Upper lobe of right lung (tissue), 1 donor: ENCODE measurements at regions not wholly inside any gene's neighbourhood (a gene's known extent, or its start where the extent isn't known, plus 50 kb on each side); places are given as distances from the start of the nearest gene placed in this dataset.

Experiments
- ATAC-seq: fragments of 200-7000 bp; cut with Tn5 transposase; one replicate; pipeline ENCODE4 v1.9.1; 2020; ENCODE audit warnings: mild to moderate bottlenecking, moderate library complexity
- DNase-seq: peaks from one replicate; pipeline ENCODE4 v3.0.0-alpha.2; 2020
- H3K27ac ChIP-seq: fragments of 200-600 bp; one replicate; pipeline ENCODE4 v1.8.0; 2022
- H3K27me3 ChIP-seq: fragments of 200-600 bp; one replicate; pipeline ENCODE4 v1.8.0; 2022; ENCODE audit warnings: mild to moderate bottlenecking
- H3K36me3 ChIP-seq: fragments of 200-600 bp; one replicate; pipeline ENCODE4 v1.8.0; 2022
- H3K4me1 ChIP-seq: fragments of 200-600 bp; one replicate; pipeline ENCODE4 v1.8.0; 2022
- H3K4me3 ChIP-seq: fragments of 200-600 bp; one replicate; pipeline ENCODE4 v1.8.0; 2022; ENCODE audit warnings: mild to moderate bottlenecking
- H3K9me3 ChIP-seq: fragments of 200-600 bp; one replicate; pipeline ENCODE4 v1.8.0; 2022
- CTCF ChIP-seq: fragments of 200-600 bp; IDR thresholded peaks from one replicate; pipeline ENCODE4 v1.8.0; 2022; ENCODE audit warnings: antibody characterized with exemption
- intact Hi-C: fragments of 100-400 bp; cut with DNase I; formaldehyde crosslinking; loops from one replicate; pipeline ENCODE4 v1.11.0; 2022
- donor health status: DM: no; HTN: yes; CAD: no; lungs with severe emphysema.

DNA sequence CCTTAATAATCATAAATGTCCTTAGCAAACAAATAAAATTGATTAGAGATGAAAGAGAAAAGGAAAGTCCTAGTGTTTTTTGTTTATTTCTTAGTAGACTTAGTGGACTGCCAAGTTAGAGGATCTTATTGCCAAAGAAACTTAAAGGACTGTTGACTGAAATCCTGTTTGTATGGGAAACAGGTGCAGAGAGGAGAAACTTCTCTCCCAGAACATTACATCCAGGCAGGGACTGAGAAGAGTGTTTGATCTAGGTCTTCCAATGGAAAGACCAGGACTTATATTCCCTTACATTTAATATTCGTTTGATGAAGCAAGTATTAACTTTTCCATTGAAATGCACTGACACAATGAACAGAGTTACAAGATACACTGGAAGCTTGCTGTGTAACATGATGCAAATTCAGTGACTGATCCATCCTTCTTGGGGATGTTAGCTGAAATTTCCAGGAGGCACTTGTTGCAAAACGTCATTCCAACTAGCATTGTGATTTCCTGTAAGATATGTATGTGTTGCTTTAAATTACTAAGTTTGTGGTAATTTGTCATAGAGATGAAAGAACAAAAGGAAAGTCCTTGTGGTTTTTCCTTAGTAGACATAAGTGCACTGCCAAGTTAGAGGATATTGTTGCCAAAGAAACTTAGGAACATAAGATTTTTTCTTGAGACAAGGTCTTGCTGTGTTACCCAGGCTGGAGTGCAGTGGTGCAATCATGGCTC is 505.6 kb downstream of the STIM2 start:
- ATAC-seq (no peak), DNase-seq (no peak)
- Histone ChIP-seq H3K4me3 (no peak overlapping the region), H3K36me3 (no peaks in the 10 kb centered on the region), H3K27me3 (no peaks in the 10 kb centered on the region), H3K27ac (no peak overlapping the region), H3K9me3 (no peaks in the 10 kb centered on the region), H3K4me1 (no peaks in the 10 kb centered on the region)
- intact Hi-C loops = no loop called here
- no peak for TF ChIP-seq CTCF

DNA sequence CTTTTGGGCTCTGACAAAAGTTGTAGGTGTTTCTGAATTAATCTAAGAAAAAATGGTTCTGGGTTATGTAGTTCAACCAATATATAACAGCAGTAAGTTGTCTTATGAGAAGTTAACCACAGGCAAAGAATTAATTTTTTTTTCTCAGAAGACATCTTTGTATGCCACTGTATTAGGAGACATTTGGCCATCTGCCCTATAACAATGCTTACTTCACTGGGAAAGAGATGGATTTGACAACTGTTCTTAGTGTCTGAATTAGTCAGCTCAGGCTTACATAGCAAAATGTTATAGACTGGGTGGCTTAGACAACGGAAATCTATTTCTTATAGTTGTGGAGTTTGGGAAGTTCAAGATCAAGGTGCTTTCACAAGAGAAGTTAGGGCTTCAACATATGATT is 508.1 kb downstream of the STIM2 start:
- Histone ChIP-seq H3K36me3 (no peaks in the 10 kb centered on the region), H3K4me1 (no peaks in the 10 kb centered on the region), H3K27ac (no peak overlapping the region), H3K9me3 (no peaks in the 10 kb centered on the region), H3K4me3 (no peak overlapping the region), H3K27me3 (no peaks in the 10 kb centered on the region)
- intact Hi-C loops = no loop called here
- ATAC-seq (no peak), DNase-seq (no peak)
- no peak for TF ChIP-seq CTCF

- no peaks in the 10 kb centered on the region for H3K36me3 ChIP-seq
- no peak for TF ChIP-seq CTCF
- no peak for DNase-seq
- H3K9me3 ChIP-seq = no peaks in the 10 kb centered on the region
- no peaks in the 10 kb centered on the region for H3K27me3 ChIP-seq
- intact Hi-C loops = no loop called here
- H3K4me1 ChIP-seq = no peaks in the 10 kb centered on the region
- no peak for ATAC-seq
- H3K4me3 ChIP-seq = no peak overlapping the region
- no peak overlapping the region for H3K27ac ChIP-seq
These were observed 521.2 kb downstream of the STIM2 start for GRCh38 chr4:27381815-27382214.

DNA sequence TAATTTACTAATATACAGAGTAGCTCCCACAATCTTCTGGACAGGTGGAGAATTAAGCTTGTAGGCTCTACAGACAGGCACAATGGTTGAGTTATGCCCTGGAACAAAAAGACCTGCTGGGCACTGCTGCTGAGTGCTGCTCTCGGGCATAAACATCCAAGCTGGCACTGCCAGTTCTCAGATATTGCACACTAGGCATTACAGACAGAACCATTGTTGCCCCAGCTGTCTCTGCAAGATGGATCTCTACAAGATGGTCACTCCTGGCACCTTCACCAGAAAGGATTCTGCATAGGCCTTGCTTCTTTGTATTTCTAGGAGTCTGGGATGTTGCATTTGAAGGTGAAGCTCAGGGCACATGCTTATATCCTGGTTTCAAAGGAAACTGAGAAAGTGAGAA is 527.1 kb downstream of the STIM2 start:
- Histone ChIP-seq H3K36me3 (no peaks in the 10 kb centered on the region), H3K27ac (no peak overlapping the region), H3K4me3 (no peak overlapping the region), H3K4me1 (no peaks in the 10 kb centered on the region), H3K27me3 (no peaks in the 10 kb centered on the region), H3K9me3 (no peaks in the 10 kb centered on the region)
- no peak for TF ChIP-seq CTCF
- ATAC-seq (no peak), DNase-seq (no peak)
- intact Hi-C loops = no loop called here

DNA sequence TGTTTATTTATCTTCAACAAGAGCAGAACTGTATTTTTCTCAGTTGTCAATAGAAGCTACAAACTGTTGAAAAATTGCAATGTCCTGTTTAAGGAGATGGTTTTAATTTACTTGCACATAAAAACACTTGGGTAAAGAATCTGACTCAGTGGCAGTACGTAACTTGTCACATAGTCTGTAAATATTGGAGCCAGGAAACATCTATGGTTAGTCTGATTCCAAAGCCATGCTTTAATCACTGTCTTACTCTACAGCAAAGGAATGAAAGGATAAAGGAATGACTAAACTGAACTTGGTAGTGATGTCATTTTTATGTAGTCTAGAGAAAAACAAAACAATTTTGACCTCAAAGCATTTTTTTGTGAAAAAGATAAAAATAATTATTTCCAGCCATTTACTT is 537.2 kb downstream of the STIM2 start:
- no peak for DNase-seq
- no peak for ATAC-seq
- Histone ChIP-seq H3K4me1 (no peaks in the 10 kb centered on the region), H3K9me3 (no peaks in the 10 kb centered on the region), H3K27ac (no peak overlapping the region), H3K4me3 (no peak overlapping the region), H3K27me3 (no peaks in the 10 kb centered on the region), H3K36me3 (no peaks in the 10 kb centered on the region)
- no peak for TF ChIP-seq CTCF
- intact Hi-C loops = no loop called here
